ENCODE measurements at regions not wholly inside any gene's neighbourhood (a gene's known extent, or its start where the extent isn't known, plus 50 kb on each side); places are given as distances from the start of the nearest gene placed in this dataset.

- POLR2A ChIA-PET, result no interaction called here
- Mint-ChIP-seq H3K9me3 (ENCODE audit: insufficient read depth) (no peaks in the 10 kb centered on the region), H3K4me3 (no peak overlapping the region), H3K27me3 (peaks cover 37% of the 10 kb centered on the region), H3K27ac (no peak overlapping the region), H3K4me1 (no peaks in the 10 kb centered on the region)
- Histone ChIP-seq H3K27me3 (replicated peaks in 1 of 4; ENCODE audit: control extremely low read depth in 1 of 4, control insufficient read depth in 3 of 4, insufficient read depth in 4 of 4, low read length in 3 of 4) (peaks cover 0 to 4% (median 0%) of the 10 kb centered on the region in 4 experiments), H3K9me3 (ENCODE audit: control extremely low read depth in 1 of 3, control insufficient read depth in 2 of 3, insufficient read depth in 1 of 3, low read length in 2 of 3) (peaks cover 0 to 3% (median 0%) of the 10 kb centered on the region in 3 donors), H3K79me2 (ENCODE audit: control insufficient read depth, insufficient read depth, low read length) (no peaks in the 10 kb centered on the region), H2AFZ (ENCODE audit: insufficient read depth, low read depth, low read length, poor library complexity, severe bottlenecking) (no peak overlapping the region), H3K4me1 (ENCODE audit: control insufficient read depth in 2 of 2, insufficient read depth in 2 of 2, low read length in 2 of 2) (no peaks in the 10 kb centered on the region), H3K9ac (ENCODE audit: low read length) (no peak overlapping the region), H3K4me2 (replicated peaks; ENCODE audit: low read depth, low read length, poor library complexity, severe bottlenecking) (no peak overlapping the region), H3K27ac (ENCODE audit: low read length in 2 of 2) (no peak overlapping the region), H3K36me3 (replicated peaks in 1 of 2; ENCODE audit: control extremely low read depth in 1 of 2, control insufficient read depth in 1 of 2, extremely low read depth in 1 of 2, insufficient read depth in 2 of 2, low read length in 1 of 2) (no peaks in the 10 kb centered on the region), H3K4me3 (ENCODE audit: control extremely low read depth in 1 of 5, extremely low read depth in 1 of 5, insufficient read depth in 1 of 5, low read depth in 2 of 5, low read length in 4 of 5) (no peak overlapping the region), H4K20me1 (ENCODE audit: control insufficient read depth, insufficient read depth, low read length, poor library complexity, severe bottlenecking) (no peaks in the 10 kb centered on the region)
- no peak for TF ChIP-seq EZH2 (IDR thresholded peaks at IDR 0.05; ENCODE audit: borderline replicate concordance, insufficient read depth, low read depth, low read length, poor library complexity, severe bottlenecking)
- TF ChIP-seq CTCF (IDR thresholded peaks at IDR 0.05), result no peak
- WGBS (ENCODE audit: insufficient coverage), result 96% methylated on average over 3 of the region's 4 CpGs
- CTCF ChIA-PET, result no interaction called here
- no peak for DNase-seq
- intact Hi-C loops (cut with micrococcal nuclease), result no loop called here
- no peak for ATAC-seq (ENCODE audit: low read depth)
Observed at GRCh38 chr10:78745441-78745840, 323.3 kb upstream of the ZMIZ1 start.

- 87% methylated on average over 11 of the region's 11 CpGs for WGBS (ENCODE audit: insufficient coverage)
- H3K4me3 Mint-ChIP-seq, result no peak overlapping the region
- POLR2A ChIA-PET, result no interaction called here
- peaks cover 37% of the 10 kb centered on the region for H3K27me3 Mint-ChIP-seq
- no peaks in the 10 kb centered on the region for H3K36me3 ChIP-seq (replicated peaks in 1 of 2; ENCODE audit: control extremely low read depth in 1 of 2, control insufficient read depth in 1 of 2, extremely low read depth in 1 of 2, insufficient read depth in 2 of 2, low read length in 1 of 2)
- DNase-seq (no peak), ATAC-seq (ENCODE audit: low read depth) (no peak)
- intact Hi-C loops (cut with micrococcal nuclease), result no loop called here
- no peak overlapping the region for H3K9ac ChIP-seq (ENCODE audit: low read length)
- no peak overlapping the region for H3K27ac ChIP-seq (ENCODE audit: low read length in 2 of 2)
- H3K4me1 ChIP-seq (ENCODE audit: control insufficient read depth in 2 of 2, insufficient read depth in 2 of 2, low read length in 2 of 2), result no peaks in the 10 kb centered on the region
- no peaks in the 10 kb centered on the region for H3K9me3 Mint-ChIP-seq (ENCODE audit: insufficient read depth)
- CTCF ChIA-PET, result no interaction called here
- TF ChIP-seq CTCF (IDR thresholded peaks at IDR 0.05) (no peak), EZH2 (IDR thresholded peaks at IDR 0.05; ENCODE audit: borderline replicate concordance, insufficient read depth, low read depth, low read length, poor library complexity, severe bottlenecking) (no peak)
- no peak overlapping the region for H3K4me2 ChIP-seq (replicated peaks; ENCODE audit: low read depth, low read length, poor library complexity, severe bottlenecking)
- peaks cover 0 to 4% (median 0%) of the 10 kb centered on the region in 4 experiments for H3K27me3 ChIP-seq (replicated peaks in 1 of 4; ENCODE audit: control extremely low read depth in 1 of 4, control insufficient read depth in 3 of 4, insufficient read depth in 4 of 4, low read length in 3 of 4)
- no peaks in the 10 kb centered on the region for H3K79me2 ChIP-seq (ENCODE audit: control insufficient read depth, insufficient read depth, low read length)
- peaks cover 0 to 3% (median 0%) of the 10 kb centered on the region in 3 donors for H3K9me3 ChIP-seq (ENCODE audit: control extremely low read depth in 1 of 3, control insufficient read depth in 2 of 3, insufficient read depth in 1 of 3, low read length in 2 of 3)
- H3K4me3 ChIP-seq (ENCODE audit: control extremely low read depth in 1 of 5, extremely low read depth in 1 of 5, insufficient read depth in 1 of 5, low read depth in 2 of 5, low read length in 4 of 5), result no peak overlapping the region
- no peaks in the 10 kb centered on the region for H4K20me1 ChIP-seq (ENCODE audit: control insufficient read depth, insufficient read depth, low read length, poor library complexity, severe bottlenecking)
- H3K27ac Mint-ChIP-seq, result no peak overlapping the region
- no peak overlapping the region for H2AFZ ChIP-seq (ENCODE audit: insufficient read depth, low read depth, low read length, poor library complexity, severe bottlenecking)
- H3K4me1 Mint-ChIP-seq, result no peaks in the 10 kb centered on the region
Observed at GRCh38 chr10:78746155-78746763, 322.5 kb upstream of the ZMIZ1 start.
